HG03280 (cell line): ENCODE measurements at regions not wholly inside any gene's neighbourhood (a gene's known extent, or its start where the extent isn't known, plus 50 kb on each side); places are given as distances from the start of the nearest gene placed in this dataset.

Source experiments
- ATAC-seq: cut with Tn5 transposase; IDR thresholded peaks from one replicate; pipeline ENCODE4 v1.9.1; 2021; ENCODE audit warnings: mild to moderate bottlenecking, moderate library complexity; ENCODE audit not compliant: unreplicated experiment

GRCh38 chr1:68950036-68950435 is 453.2 kb upstream of the DEPDC1 start:
- no peak for ATAC-seq

GRCh38 chr1:68953311-68953710 is 456.4 kb upstream of the DEPDC1 start:
- no peak for ATAC-seq

- no peak for ATAC-seq
Measured at GRCh38 chr1:68954841-68955240, 458.0 kb upstream of the DEPDC1 start.

GRCh38 chr1:68955424-68955823 is 458.5 kb upstream of the DEPDC1 start:
- no peak for ATAC-seq

- ATAC-seq, result no peak
Measured at GRCh38 chr1:68958958-68959357, 462.1 kb upstream of the DEPDC1 start.

GRCh38 chr1:68959461-68960030 is 462.7 kb upstream of the DEPDC1 start:
- no peak for ATAC-seq

GRCh38 chr1:68961143-68961542 is 464.3 kb upstream of the DEPDC1 start:
- no peak for ATAC-seq

- ATAC-seq, result no peak
Measured at GRCh38 chr1:68963353-68963752, 466.5 kb upstream of the DEPDC1 start.

GRCh38 chr1:68969441-68969840 is 472.6 kb upstream of the DEPDC1 start:
- no peak for ATAC-seq

- ATAC-seq, result no peak
Measured at GRCh38 chr1:68970571-68970970, 473.7 kb upstream of the DEPDC1 start.

- ATAC-seq, result no peak
Measured at GRCh38 chr1:68973459-68974244, 476.8 kb upstream of the DEPDC1 start.

GRCh38 chr1:68974447-68974846 is 477.6 kb upstream of the DEPDC1 start:
- ATAC-seq, result no peak

- ATAC-seq, result no peak
Measured at GRCh38 chr1:68975212-68975933, 478.5 kb upstream of the DEPDC1 start.

- no peak for ATAC-seq
Measured at GRCh38 chr1:68976916-68977610, 480.2 kb upstream of the DEPDC1 start.

- ATAC-seq, result no peak
Measured at GRCh38 chr1:68979891-68980290, 483.0 kb upstream of the DEPDC1 start.

GRCh38 chr1:68984289-68984688 is 487.4 kb upstream of the DEPDC1 start:
- ATAC-seq, result no peak

GRCh38 chr1:68994096-68994495 is 497.2 kb upstream of the DEPDC1 start:
- ATAC-seq, result no peak

GRCh38 chr1:69016468-69016867 is 519.6 kb upstream of the DEPDC1 start:
- ATAC-seq, result no peak

- ATAC-seq, result no peak
Measured at GRCh38 chr1:69029649-69030048, 532.8 kb upstream of the DEPDC1 start.

GRCh38 chr1:69038379-69038778 is 529.3 kb upstream of the LRRC7 start:
- ATAC-seq, result no peak

GRCh38 chr1:69045572-69045971 is 522.1 kb upstream of the LRRC7 start:
- ATAC-seq, result no peak
